Endodermal cell (in vitro differentiated cells): ENCODE measurements at regions not wholly inside any gene's neighbourhood (a gene's known extent, or its start where the extent isn't known, plus 50 kb on each side); places are given as distances from the start of the nearest gene placed in this dataset.

Experiments
- DNase-seq: peaks from one replicate; pipeline ENCODE4 v3.0.0-alpha.2; 2017
- H3K27ac ChIP-seq: 2 replicates; pipeline ENCODE4 v1.5.1; 2013; ENCODE audit warnings: mild to moderate bottlenecking, low read depth, low read length, moderate library complexity
- H3K27me3 ChIP-seq: 2 replicates; pipeline ENCODE4 v1.6.1; 2013; ENCODE audit warnings: mild to moderate bottlenecking, low read length, moderate library complexity; ENCODE audit not compliant: insufficient read depth, control insufficient read depth, poor library complexity, severe bottlenecking
- H3K36me3 ChIP-seq: 2 replicates; pipeline ENCODE4 v1.7.0; 2013; ENCODE audit warnings: mild to moderate bottlenecking, low read length, moderate library complexity; ENCODE audit not compliant: control insufficient read depth, insufficient read depth
- H3K4me1 ChIP-seq: one replicate; pipeline ENCODE4 v1.7.0; 2013; ENCODE audit warnings: low read length; ENCODE audit not compliant: control insufficient read depth, insufficient read depth
- H3K4me3 ChIP-seq: 2 replicates; pipeline ENCODE4 v1.5.1; 2013; ENCODE audit warnings: mild to moderate bottlenecking, low read length, moderate library complexity
- H3K9ac ChIP-seq: 2 replicates; pipeline ENCODE4 v1.6.1; 2013; ENCODE audit warnings: mild to moderate bottlenecking, low read length, moderate library complexity; ENCODE audit not compliant: poor library complexity, severe bottlenecking; ENCODE audit errors: extremely low read depth
- H3K9me3 ChIP-seq: 2 replicates; pipeline ENCODE4 v1.6.1; 2013; ENCODE audit warnings: mild to moderate bottlenecking, low read length, moderate library complexity; ENCODE audit not compliant: control insufficient read depth
- H3K27ac Mint-ChIP-seq: 2 replicates; pipeline ENCODE4 v1.8.0; 2020; ENCODE audit warnings: mixed read lengths
- H3K27me3 Mint-ChIP-seq: 2 replicates; pipeline ENCODE4 v1.8.0; 2021; ENCODE audit warnings: mild to moderate bottlenecking, mixed read lengths; ENCODE audit not compliant: insufficient read depth
- H3K36me3 Mint-ChIP-seq: 2 replicates; pipeline ENCODE4 v1.8.0; 2020; ENCODE audit warnings: low read depth, mixed read lengths
- H3K4me1 Mint-ChIP-seq: 2 replicates; pipeline ENCODE4 v1.8.0; 2020; ENCODE audit warnings: mixed read lengths
- H3K4me3 Mint-ChIP-seq: 2 replicates; pipeline ENCODE4 v1.8.0; 2020; ENCODE audit warnings: mild to moderate bottlenecking, moderate library complexity, mixed read lengths
- H3K9me3 Mint-ChIP-seq: 2 replicates; pipeline ENCODE4 v1.8.0; 2020; ENCODE audit warnings: mild to moderate bottlenecking, mixed read lengths
- WGBS, 2 experiments: methylation state at CpG; one replicate each; pipeline versions ENCODE4 v1.1.5 to v1.1.7; 2013; ENCODE audit warnings: missing lambda C conversion rate in 2 of 2, mixed read lengths in 1 of 2; ENCODE audit not compliant: insufficient coverage in 1 of 2, insufficient read length in 1 of 2; 5-methylcytosine and 5-hydroxymethylcytosine counted together
- TF ChIP-seq, protein P1 (sequence below): fragments of 200-600 bp; sonication (generic); conservative IDR thresholded peaks from 2 replicates; pipeline ENCODE4 v1.5.0; 2021; ENCODE audit warnings: antibody characterized with exemption, mild to moderate bottlenecking

- Mint-ChIP-seq H3K36me3 (no peaks in the 10 kb centered on the region), H3K4me3 (no peak overlapping the region), H3K27me3 (peaks cover 27% of the 10 kb centered on the region), H3K9me3 (peaks cover 29% of the 10 kb centered on the region), H3K27ac (no peak overlapping the region), H3K4me1 (no peaks in the 10 kb centered on the region)
- Histone ChIP-seq H3K9me3 (peaks cover 15% of the 10 kb centered on the region), H3K36me3 (no peaks in the 10 kb centered on the region), H3K27me3 (peaks cover 5% of the 10 kb centered on the region), H3K27ac (no peak overlapping the region), H3K4me1 (no peaks in the 10 kb centered on the region), H3K4me3 (no peak overlapping the region), H3K9ac (no peak overlapping the region)
- TF ChIP-seq, protein P1, sequence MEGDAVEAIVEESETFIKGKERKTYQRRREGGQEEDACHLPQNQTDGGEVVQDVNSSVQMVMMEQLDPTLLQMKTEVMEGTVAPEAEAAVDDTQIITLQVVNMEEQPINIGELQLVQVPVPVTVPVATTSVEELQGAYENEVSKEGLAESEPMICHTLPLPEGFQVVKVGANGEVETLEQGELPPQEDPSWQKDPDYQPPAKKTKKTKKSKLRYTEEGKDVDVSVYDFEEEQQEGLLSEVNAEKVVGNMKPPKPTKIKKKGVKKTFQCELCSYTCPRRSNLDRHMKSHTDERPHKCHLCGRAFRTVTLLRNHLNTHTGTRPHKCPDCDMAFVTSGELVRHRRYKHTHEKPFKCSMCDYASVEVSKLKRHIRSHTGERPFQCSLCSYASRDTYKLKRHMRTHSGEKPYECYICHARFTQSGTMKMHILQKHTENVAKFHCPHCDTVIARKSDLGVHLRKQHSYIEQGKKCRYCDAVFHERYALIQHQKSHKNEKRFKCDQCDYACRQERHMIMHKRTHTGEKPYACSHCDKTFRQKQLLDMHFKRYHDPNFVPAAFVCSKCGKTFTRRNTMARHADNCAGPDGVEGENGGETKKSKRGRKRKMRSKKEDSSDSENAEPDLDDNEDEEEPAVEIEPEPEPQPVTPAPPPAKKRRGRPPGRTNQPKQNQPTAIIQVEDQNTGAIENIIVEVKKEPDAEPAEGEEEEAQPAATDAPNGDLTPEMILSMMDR: peak; percentile 35
- DNase-seq: peak; percentile 59
- 87 to 100% methylated on average over 1 to 4 of the region's 4 CpGs for WGBS, 2 experiments
Measured at GRCh38 chr4:17418010-17418409, 93.9 kb downstream of the QDPR start.

- Mint-ChIP-seq H3K27ac (no peak overlapping the region), H3K4me1 (peaks cover 10% of the 10 kb centered on the region), H3K36me3 (no peaks in the 10 kb centered on the region), H3K27me3 (peaks cover 41% of the 10 kb centered on the region), H3K4me3 (no peak overlapping the region), H3K9me3 (peaks cover 35% of the 10 kb centered on the region)
- 96 to 99% methylated on average over 19 to 34 of the region's 34 CpGs for WGBS, 2 experiments
- H3K4me1 ChIP-seq: peaks cover 4% of the 10 kb centered on the region
- H3K4me3 ChIP-seq: no peak overlapping the region
- no peak for DNase-seq
- TF ChIP-seq, protein P1: no peak
- H3K9me3 ChIP-seq: peaks cover 22% of the 10 kb centered on the region
- H3K27ac ChIP-seq: no peak overlapping the region
- peaks cover 24% of the 10 kb centered on the region for H3K27me3 ChIP-seq
- no peaks in the 10 kb centered on the region for H3K36me3 ChIP-seq
- no peak overlapping the region for H3K9ac ChIP-seq
Measured at GRCh38 chr4:17414392-17414791, 97.5 kb downstream of the QDPR start.

DNA sequence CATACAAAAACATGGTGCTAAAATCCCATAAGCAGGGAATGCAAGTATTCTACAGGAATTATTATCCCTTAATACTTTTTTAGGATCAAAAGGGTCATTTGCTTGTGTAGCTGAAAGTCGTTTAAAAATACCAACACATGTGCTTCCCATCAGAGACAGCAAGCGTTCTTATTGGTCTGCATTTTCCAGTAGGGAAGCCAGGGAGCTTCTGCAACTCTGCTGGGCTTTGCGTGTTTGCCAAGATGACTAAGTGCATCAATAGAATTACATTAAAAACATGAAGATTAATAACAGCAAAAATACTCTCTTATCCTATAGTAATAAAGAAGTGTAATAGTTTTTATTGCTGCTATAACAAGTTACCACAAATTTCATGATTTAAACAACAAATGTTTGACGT, 111.2 kb downstream of the QDPR start:
- no peaks in the 10 kb centered on the region for H3K36me3 Mint-ChIP-seq
- no peak overlapping the region for H3K27ac Mint-ChIP-seq
- 94 to 96% methylated on average over 2 to 4 of the region's 4 CpGs for WGBS, 2 experiments
- H3K27me3 ChIP-seq: no peaks in the 10 kb centered on the region
- no peak overlapping the region for H3K9ac ChIP-seq
- DNase-seq: no peak
- H3K27me3 Mint-ChIP-seq: peaks cover 12% of the 10 kb centered on the region
- H3K9me3 ChIP-seq: no peaks in the 10 kb centered on the region
- H3K4me3 Mint-ChIP-seq: no peak overlapping the region
- no peaks in the 10 kb centered on the region for H3K36me3 ChIP-seq
- peaks cover 4% of the 10 kb centered on the region for H3K4me1 Mint-ChIP-seq
- no peak overlapping the region for H3K27ac ChIP-seq
- H3K4me1 ChIP-seq: peaks cover 4% of the 10 kb centered on the region
- TF ChIP-seq, protein P1: no peak
- no peaks in the 10 kb centered on the region for H3K9me3 Mint-ChIP-seq
- no peak overlapping the region for H3K4me3 ChIP-seq
